ENCODE measurements at regions not wholly inside any gene's neighbourhood (a gene's known extent, or its start where the extent isn't known, plus 50 kb on each side); places are given as distances from the start of the nearest gene placed in this dataset.

DNA sequence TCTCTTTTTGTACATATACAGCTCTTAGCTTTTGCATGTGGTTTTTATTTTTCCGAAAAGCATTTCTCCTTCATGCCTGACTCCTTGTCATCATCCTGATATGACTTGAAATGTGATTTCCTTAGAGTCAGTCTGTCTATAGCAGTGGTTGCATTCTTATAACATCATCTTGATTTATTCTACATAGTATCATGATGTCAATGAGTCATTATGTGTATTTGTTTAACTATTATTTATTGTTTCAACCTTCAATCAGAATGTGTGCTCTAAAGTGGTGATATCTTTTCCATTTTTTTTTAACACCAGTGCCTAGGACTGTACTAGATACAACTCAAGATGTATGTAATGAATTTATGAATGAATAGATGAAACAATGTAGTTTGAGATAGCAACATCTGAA lies 354.9 kb upstream of the CDH8 start:
- TF ChIP-seq EP300 (IDR thresholded peaks at IDR 0.05) (no peak), POLR2A (IDR thresholded peaks at IDR 0.05) (no peak)
- TF ChIP-seq, protein P1, sequence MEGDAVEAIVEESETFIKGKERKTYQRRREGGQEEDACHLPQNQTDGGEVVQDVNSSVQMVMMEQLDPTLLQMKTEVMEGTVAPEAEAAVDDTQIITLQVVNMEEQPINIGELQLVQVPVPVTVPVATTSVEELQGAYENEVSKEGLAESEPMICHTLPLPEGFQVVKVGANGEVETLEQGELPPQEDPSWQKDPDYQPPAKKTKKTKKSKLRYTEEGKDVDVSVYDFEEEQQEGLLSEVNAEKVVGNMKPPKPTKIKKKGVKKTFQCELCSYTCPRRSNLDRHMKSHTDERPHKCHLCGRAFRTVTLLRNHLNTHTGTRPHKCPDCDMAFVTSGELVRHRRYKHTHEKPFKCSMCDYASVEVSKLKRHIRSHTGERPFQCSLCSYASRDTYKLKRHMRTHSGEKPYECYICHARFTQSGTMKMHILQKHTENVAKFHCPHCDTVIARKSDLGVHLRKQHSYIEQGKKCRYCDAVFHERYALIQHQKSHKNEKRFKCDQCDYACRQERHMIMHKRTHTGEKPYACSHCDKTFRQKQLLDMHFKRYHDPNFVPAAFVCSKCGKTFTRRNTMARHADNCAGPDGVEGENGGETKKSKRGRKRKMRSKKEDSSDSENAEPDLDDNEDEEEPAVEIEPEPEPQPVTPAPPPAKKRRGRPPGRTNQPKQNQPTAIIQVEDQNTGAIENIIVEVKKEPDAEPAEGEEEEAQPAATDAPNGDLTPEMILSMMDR (IDR thresholded peaks at IDR 0.05), result no peak
